Activated naive CD4-positive, alpha-beta T cell treated with anti-CD3 and anti-CD28 coated beads, Interleukin-2, amount 50 U/mL, for 16 hours (primary cell): ENCODE measurements at regions not wholly inside any gene's neighbourhood (a gene's known extent, or its start where the extent isn't known, plus 50 kb on each side); places are given as distances from the start of the nearest gene placed in this dataset.
A peak's percentile ranks its signal among the peaks of the same experiment; 100 is the strongest.

Source experiments
- DNase-seq: peaks from one replicate; pipeline ENCODE4 v3.0.0-alpha.2; 2020

GRCh38 chr5:8399471-8399870 lies 530.5 kb downstream of the MTRR start:
- no peak for DNase-seq

- no peak for DNase-seq
Observed at GRCh38 chr5:8408258-8408657, 539.3 kb downstream of the MTRR start.

DNA sequence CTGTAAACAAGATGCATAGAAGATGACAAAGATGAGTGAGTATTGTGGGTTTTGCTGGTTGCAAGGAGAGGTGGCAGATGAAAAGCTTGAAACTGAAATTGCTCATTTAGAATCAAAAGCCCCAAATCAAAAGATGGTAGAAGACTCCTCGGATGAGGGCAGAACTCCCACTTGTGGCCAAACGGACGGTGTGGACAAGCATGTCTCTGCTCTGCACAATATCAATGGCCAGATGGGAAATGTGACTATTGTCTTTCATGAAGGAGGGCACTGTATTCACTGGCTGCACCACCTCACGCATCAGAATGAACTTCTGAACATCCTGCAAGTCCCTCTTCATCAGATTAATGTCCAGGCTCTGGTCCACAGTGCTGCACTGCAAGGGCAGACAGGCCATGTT lies 541.7 kb downstream of the MTRR start:
- DNase-seq: no peak

DNA sequence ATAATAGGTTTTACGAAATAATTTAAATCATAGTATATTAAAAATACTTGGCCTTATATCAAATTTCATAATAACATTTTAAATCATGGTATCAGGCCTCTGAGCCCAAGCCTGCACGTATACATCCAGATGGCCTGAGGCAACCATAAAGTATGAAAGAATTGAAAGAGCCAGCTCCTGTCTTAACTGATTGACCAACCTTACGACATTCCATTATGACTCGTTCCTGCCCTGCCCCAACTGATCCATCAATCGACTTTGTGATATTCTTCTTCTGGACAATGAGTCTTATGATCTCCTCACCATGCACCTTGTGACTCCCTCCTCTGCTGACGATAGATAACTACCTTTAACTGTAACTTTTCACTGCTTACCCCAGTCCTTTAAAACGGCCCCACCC lies 545.0 kb downstream of the MTRR start:
- no peak for DNase-seq

DNA sequence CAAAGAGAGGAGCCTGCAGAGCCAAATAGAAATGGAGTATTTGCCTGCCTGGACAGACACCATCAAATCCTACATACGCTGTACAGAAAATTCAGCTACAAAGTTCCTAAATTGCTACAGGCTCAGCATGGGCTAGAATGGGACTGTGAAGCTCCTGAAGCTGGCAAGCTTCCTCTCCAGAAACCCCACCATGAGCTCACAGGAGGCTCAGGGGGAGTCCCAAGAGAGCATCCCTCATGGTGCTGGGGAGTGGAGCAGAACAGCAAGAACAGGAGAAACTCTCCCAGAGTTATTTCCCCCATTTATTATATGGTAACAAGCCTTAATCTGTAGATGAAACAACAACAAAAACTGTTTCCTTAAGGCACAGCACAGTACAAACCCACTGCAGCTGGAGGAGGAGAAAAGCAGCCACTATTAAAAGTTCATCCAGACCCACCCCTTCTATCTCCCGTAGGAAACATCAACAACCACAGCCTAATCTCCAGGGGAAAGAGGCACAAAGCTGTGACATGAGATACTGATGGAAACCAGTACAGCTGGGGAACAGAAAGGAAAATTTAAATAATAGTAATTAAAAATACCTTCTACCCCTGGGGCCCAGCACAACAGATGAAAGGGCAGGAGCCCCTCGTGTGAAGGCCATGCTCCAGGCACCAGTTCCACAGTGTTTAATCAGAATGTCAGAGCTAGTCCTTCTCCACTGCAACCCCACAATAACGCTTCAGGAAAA lies 548.5 kb downstream of the MTRR start:
- no peak for DNase-seq

DNA sequence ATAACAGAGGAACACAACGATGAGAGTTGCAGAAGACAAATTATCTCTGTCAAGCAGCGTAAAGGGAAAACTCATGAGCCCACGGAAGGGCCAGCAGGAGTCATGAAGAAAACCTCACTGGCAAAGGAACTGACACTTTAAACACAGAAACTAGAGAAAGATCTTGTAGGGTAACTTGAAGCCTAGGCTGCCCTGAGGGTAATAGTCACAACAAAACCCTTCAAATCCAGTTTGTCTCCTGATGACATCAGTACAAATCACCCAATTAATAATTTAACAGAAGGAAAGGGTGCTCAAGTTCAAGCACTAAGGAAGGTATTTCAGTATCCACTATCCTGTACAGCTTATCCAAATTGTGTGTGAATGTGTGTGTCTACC lies 549.1 kb downstream of the MTRR start:
- DNase-seq: no peak

DNA sequence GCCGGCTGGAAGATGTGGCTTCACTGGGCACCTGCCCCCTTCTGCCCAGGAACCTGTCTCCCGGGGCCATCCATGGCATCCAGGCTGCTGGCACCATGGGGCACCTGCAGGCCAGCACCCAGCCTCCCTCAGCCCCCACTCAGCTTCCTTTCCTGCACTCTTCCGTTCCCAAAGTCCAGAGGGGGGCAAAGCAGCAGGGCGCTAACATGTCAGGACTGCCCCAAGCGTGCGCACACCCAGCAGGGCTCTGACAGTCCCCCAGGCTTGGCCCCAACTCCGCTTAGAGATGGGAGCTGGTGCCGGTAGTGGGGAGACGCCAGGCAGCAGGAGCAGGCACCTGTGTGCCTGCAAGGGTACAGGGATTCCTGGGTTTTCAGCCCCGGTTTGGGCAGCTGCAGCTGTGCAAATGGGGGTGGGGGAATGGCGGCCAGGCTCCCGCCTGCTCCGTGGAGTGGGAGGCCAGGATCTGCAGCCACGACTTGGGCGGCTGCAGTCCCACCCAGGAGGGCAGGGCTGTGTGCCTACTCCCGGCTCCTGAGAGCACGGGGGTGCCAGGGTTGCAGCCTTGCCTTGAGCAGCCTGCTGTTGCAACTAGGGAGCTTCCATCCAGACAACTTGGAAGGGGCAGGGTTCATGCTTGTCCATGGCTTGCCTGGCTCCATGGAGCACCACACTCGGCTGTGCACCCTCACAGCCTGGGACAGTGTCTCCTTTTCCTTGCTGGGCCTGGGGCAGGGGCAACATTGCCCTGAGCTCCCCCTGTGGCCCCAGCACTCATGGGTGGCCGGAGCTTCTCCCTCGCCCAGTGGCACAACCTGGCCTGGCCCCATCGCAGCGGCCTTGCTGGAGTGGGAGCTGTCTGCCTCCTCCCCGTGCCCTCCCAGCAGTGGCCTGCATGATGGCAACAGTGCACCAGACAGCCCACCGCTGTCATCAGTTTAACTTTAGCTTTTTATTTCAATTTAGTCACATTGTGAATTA lies 561.1 kb downstream of the MTRR start:
- no peak for DNase-seq

DNA sequence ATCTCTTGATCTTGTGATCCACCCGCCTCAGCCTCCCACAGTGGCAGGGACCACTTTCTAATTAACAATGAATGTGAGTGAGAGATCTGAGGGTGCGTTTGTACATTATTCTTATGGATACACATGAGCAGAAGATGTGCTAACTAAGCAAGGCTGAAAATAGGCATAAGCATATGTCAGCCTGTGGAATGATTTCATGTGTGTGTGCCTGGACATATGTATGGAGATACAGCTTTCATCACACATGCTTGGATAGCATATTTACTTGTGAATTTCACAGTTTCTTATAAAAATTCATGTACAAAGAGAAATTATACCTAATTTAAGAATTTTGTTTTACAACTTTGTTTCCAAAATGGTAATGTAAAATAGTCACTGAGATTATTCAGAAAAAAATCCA lies 565.6 kb downstream of the MTRR start:
- DNase-seq: no peak

DNA sequence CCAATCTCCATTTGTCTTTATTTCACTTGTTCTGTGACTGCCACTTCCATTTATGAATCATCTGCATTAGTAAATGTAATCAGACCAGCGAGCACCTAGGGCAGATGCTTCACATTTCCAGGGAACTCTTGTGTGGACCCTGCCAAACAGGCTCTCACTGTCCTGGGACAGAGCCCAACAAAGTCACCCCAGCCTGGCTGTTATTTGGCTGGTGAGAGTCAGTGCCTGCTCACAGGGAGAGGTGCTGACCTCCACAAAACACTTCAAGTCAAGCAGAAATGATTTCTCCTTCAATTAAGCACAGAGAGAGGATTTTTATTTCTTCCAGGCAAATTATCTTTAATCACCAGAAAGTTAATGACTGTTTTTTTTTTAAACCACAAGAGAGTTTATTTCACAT lies 568.0 kb downstream of the MTRR start:
- no peak for DNase-seq

GRCh38 chr5:8445139-8445538 lies 576.2 kb downstream of the MTRR start:
- no peak for DNase-seq

- no peak for DNase-seq
Observed at GRCh38 chr5:8446179-8446578, 577.2 kb downstream of the MTRR start.

GRCh38 chr5:8456846-8457186 lies 587.9 kb downstream of the MTRR start:
- DNase-seq: no peak

GRCh38 chr5:8457187-8458037 lies 588.5 kb downstream of the MTRR start:
- DNase-seq: peak; percentile 90

- no peak for DNase-seq
Observed at GRCh38 chr5:8458038-8458383, 589.1 kb downstream of the MTRR start.

GRCh38 chr5:8461543-8461942 lies 592.6 kb downstream of the MTRR start:
- no peak for DNase-seq

DNA sequence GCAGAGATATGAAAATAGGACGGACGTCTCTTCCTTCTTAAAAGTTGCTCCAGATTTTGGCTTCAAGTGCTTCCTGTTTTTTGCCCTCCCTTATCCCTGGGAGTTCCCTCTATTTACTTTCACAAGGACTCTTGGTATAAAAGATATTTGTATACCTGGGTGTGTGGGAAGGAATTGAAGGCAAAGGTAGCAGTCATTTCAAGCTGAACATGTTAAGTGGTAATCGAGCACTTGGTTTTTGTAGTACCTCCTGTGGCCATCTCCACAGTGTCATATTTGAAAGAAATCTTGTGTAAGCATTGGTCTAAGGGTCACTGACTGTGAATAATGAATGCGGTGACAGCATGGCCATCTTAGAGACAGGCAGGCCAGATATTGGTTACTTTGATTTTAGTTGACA lies 593.6 kb downstream of the MTRR start:
- no peak for DNase-seq

DNA sequence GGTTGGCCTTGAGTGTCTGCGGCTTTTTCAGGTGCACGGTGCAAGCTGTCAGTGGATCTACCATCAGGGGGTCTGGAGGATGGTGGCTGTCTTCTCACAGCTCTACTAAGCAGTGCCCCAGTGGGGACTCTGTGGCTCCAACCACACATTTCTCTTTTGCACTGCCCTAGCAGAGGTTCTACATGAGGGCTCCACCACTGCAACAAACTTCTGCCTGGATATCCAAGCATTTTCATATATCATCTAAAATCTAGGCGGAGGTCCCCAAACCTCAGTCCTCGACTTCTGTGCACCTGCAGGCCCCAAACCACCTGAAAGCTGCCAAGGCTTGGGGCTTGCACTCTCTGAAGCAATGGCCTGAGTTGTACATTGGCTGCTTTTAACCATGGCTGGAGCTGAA lies 601.5 kb downstream of the MTRR start:
- no peak for DNase-seq

DNA sequence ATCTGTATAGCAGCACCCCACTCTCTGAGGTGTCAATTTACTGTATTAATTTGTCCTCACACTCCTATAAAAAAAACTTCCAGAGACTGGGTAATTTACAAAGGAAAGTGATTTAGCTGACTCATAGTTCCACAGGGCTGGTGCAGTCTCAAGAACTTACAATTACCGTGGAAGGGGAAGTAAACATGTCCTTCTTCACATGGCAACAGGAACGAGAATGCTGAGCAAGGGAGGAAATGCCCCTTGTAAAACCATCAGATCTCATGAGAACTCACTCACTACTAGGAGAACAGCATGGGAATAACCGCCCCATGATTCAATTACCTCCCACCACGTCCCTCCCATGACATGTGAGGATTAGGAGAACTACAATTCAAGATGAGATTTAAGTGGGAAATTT lies 602.6 kb downstream of the MTRR start:
- DNase-seq: no peak

- DNase-seq: no peak
Observed at GRCh38 chr5:8473016-8473415, 604.1 kb downstream of the MTRR start.

- no peak for DNase-seq
Observed at GRCh38 chr5:8473827-8474568, 605.0 kb downstream of the MTRR start.

GRCh38 chr5:8474569-8474930 lies 605.6 kb downstream of the MTRR start:
- DNase-seq: no peak

- no peak for DNase-seq
Observed at GRCh38 chr5:8478326-8478725, 609.4 kb downstream of the MTRR start.

DNA sequence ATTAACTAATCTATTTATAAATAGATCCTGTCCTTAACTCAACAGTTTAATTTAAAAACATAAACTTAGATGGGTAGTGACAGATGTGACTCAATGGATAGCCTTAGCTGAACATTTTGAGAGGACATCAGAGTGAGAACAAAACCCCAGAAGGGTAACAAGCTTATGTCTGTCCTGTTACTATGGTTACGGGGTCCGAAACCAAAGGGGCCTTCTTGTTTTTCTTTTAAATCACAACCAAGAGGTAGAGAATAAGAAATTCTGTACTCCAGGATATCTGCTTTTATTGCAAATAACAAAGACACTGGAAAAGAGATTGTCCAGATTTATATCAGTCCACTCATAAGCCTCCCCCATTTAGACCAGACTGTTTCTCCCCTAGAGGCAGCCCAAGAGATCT lies 612.1 kb downstream of the MTRR start:
- no peak for DNase-seq
